ENCODE measurements at regions not wholly inside any gene's neighbourhood (a gene's known extent, or its start where the extent isn't known, plus 50 kb on each side); places are given as distances from the start of the nearest gene placed in this dataset.
"Not testable (repeated sequence)": the region's sequence is repeated elsewhere in the genome, so short reads cannot be mapped to it uniquely, and the experiment has no call there.

GRCh38 chr16:13805951-13806350, 114.0 kb upstream of the ERCC4 start:
- DNase-seq (ENCODE audit: low read depth), result no peak

- no peak for DNase-seq (ENCODE audit: low read depth)
Observed at GRCh38 chr16:13806671-13807070, 113.3 kb upstream of the ERCC4 start.

GRCh38 chr16:13808102-13808501, 111.9 kb upstream of the ERCC4 start:
- no peak for DNase-seq (ENCODE audit: low read depth)

- DNase-seq (ENCODE audit: low read depth), result no peak
Observed at GRCh38 chr16:13809765-13810164, 110.2 kb upstream of the ERCC4 start.

- DNase-seq (ENCODE audit: low read depth), result no peak
Observed at GRCh38 chr16:13811834-13812233, 108.1 kb upstream of the ERCC4 start.

- no peak for DNase-seq (ENCODE audit: low read depth)
Observed at GRCh38 chr16:13816701-13817100, 103.3 kb upstream of the ERCC4 start.

GRCh38 chr16:13823501-13823900, 96.5 kb upstream of the ERCC4 start:
- no peak for DNase-seq (ENCODE audit: low read depth)

- no peak for DNase-seq (ENCODE audit: low read depth)
Observed at GRCh38 chr16:13829697-13830299, 90.2 kb upstream of the ERCC4 start.

- DNase-seq (ENCODE audit: low read depth), result no peak
Observed at GRCh38 chr16:13833515-13833914, 86.4 kb upstream of the ERCC4 start.

- no peak for DNase-seq (ENCODE audit: low read depth)
Observed at GRCh38 chr16:13835387-13835786, 84.6 kb upstream of the ERCC4 start.

- no peak for DNase-seq (ENCODE audit: low read depth)
Observed at GRCh38 chr16:13835935-13836730, 83.8 kb upstream of the ERCC4 start.

- DNase-seq (ENCODE audit: low read depth), result no peak
Observed at GRCh38 chr16:13838401-13839190, 81.4 kb upstream of the ERCC4 start.

GRCh38 chr16:13839577-13839976, 80.4 kb upstream of the ERCC4 start:
- DNase-seq (ENCODE audit: low read depth), result no peak

- DNase-seq (ENCODE audit: low read depth), result no peak
Observed at GRCh38 chr16:13845232-13845631, 74.7 kb upstream of the ERCC4 start.

GRCh38 chr16:13848795-13849194, 71.2 kb upstream of the ERCC4 start:
- no peak for DNase-seq (ENCODE audit: low read depth)

GRCh38 chr16:13850173-13850572, 69.8 kb upstream of the ERCC4 start:
- not testable (repeated sequence) for DNase-seq (ENCODE audit: low read depth)

- DNase-seq (ENCODE audit: low read depth), result no peak
Observed at GRCh38 chr16:13852827-13853226, 67.1 kb upstream of the ERCC4 start.

- DNase-seq (ENCODE audit: low read depth), result no peak
Observed at GRCh38 chr16:13856398-13856797, 63.6 kb upstream of the ERCC4 start.

GRCh38 chr16:13856811-13857511, 63.0 kb upstream of the ERCC4 start:
- no peak for DNase-seq (ENCODE audit: low read depth)

- no peak for DNase-seq (ENCODE audit: low read depth)
Observed at GRCh38 chr16:13858873-13859580, 60.9 kb upstream of the ERCC4 start.

GRCh38 chr16:13863075-13863765, 56.7 kb upstream of the ERCC4 start:
- no peak for DNase-seq (ENCODE audit: low read depth)
